Upper lobe of left lung (tissue), 4 donors: ENCODE measurements at regions not wholly inside any gene's neighbourhood (a gene's known extent, or its start where the extent isn't known, plus 50 kb on each side); places are given as distances from the start of the nearest gene placed in this dataset.

ENCODE experiments used
- EP300 ChIP-seq, 4 donors: sonication (generic); formaldehyde crosslinking; IDR thresholded peaks; one replicate each; pipeline ENCODE4 v1.5.1; 2017; ENCODE audit warnings: antibody characterized with exemption in 4 of 4, control low read depth in 2 of 4
- POLR2A ChIP-seq, 4 donors: fragments of 450-650 bp; IDR thresholded peaks; one replicate each; pipeline ENCODE4 v1.5.1; 2016 to 2017; ENCODE audit warnings: antibody characterized with exemption in 4 of 4, mild to moderate bottlenecking in 2 of 4
- POLR2AphosphoS5 ChIP-seq, 2 donors: sonication (generic); formaldehyde crosslinking; IDR thresholded peaks; one replicate each; pipeline ENCODE4 v1.5.1; 2017; ENCODE audit warnings: antibody characterized with exemption in 2 of 2
- TF ChIP-seq, protein P1 (sequence below), 6 experiments: fragments of 450-650 bp in 4 of 6; fragments of 200-600 bp in 2 of 6; sonication (generic) in 2 of 6; IDR thresholded peaks; one replicate each; pipeline ENCODE4 v1.5.1; 2016 to 2019; ENCODE audit warnings: antibody characterized with exemption in 6 of 6

DNA sequence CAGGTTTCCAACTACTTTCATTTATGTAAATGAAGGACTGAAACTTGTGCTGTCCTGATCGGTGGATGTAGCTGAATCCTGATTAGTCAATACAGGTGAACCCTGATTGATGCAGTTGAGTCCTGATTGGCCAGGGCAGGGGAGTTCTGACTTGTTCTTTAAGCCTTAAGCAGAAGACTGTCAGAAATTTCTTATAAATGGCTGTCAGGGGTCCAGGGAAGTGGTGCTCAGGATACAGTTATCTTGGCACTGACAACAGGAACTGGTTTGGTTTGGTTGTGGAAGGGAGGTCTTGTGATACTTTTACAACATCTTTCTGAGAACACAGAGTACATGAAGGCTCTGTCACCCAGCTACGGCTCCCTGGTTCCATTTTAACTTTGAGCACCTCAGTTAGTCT lies 132.1 kb downstream of the KCNJ12 start:
- TF ChIP-seq, protein P1, sequence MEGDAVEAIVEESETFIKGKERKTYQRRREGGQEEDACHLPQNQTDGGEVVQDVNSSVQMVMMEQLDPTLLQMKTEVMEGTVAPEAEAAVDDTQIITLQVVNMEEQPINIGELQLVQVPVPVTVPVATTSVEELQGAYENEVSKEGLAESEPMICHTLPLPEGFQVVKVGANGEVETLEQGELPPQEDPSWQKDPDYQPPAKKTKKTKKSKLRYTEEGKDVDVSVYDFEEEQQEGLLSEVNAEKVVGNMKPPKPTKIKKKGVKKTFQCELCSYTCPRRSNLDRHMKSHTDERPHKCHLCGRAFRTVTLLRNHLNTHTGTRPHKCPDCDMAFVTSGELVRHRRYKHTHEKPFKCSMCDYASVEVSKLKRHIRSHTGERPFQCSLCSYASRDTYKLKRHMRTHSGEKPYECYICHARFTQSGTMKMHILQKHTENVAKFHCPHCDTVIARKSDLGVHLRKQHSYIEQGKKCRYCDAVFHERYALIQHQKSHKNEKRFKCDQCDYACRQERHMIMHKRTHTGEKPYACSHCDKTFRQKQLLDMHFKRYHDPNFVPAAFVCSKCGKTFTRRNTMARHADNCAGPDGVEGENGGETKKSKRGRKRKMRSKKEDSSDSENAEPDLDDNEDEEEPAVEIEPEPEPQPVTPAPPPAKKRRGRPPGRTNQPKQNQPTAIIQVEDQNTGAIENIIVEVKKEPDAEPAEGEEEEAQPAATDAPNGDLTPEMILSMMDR (IDR thresholded peaks at IDR 0.05), result no peak
- TF ChIP-seq POLR2A (IDR thresholded peaks at IDR 0.05), result no peak
- TF ChIP-seq POLR2AphosphoS5 (IDR thresholded peaks at IDR 0.05), result no peak
- no peak for TF ChIP-seq EP300 (IDR thresholded peaks at IDR 0.05)
